Gastroesophageal sphincter (tissue), 3 donors: ENCODE measurements at regions not wholly inside any gene's neighbourhood (a gene's known extent, or its start where the extent isn't known, plus 50 kb on each side); places are given as distances from the start of the nearest gene placed in this dataset.

Experiments
- CTCF ChIP-seq, 4 experiments: fragments of 200-600 bp in 2 of 4; fragments of 450-650 bp in 2 of 4; sonication (generic) in 1 of 4; IDR thresholded peaks; one replicate each; pipeline ENCODE4 v1.5.1; 2017 to 2019; ENCODE audit warnings: antibody characterized with exemption in 4 of 4, mild to moderate bottlenecking in 2 of 4, moderate library complexity in 2 of 4
- EP300 ChIP-seq: sonication (generic); formaldehyde crosslinking; IDR thresholded peaks from one replicate; pipeline ENCODE4 v1.6.1; 2017; ENCODE audit warnings: antibody characterized with exemption, mild to moderate bottlenecking
- POLR2A ChIP-seq, 2 donors: fragments of 450-650 bp; IDR thresholded peaks; one replicate each; pipeline ENCODE4 v1.6.1; 2017; ENCODE audit warnings: antibody characterized with exemption in 2 of 2, mild to moderate bottlenecking in 2 of 2, moderate library complexity in 1 of 2
- POLR2AphosphoS5 ChIP-seq: sonication (generic); formaldehyde crosslinking; IDR thresholded peaks from one replicate; pipeline ENCODE4 v1.6.1; 2017; ENCODE audit warnings: antibody characterized with exemption

GRCh38 chr3:180290300-180290699 is 253.6 kb upstream of the PEX5L start:
- no peak for TF ChIP-seq POLR2AphosphoS5
- TF ChIP-seq CTCF (IDR thresholded peaks at IDR 0.05): no peak
- no peak for TF ChIP-seq POLR2A (IDR thresholded peaks at IDR 0.05)
- TF ChIP-seq EP300: no peak
